Hepatocyte (in vitro differentiated cells): ENCODE measurements at regions not wholly inside any gene's neighbourhood (a gene's known extent, or its start where the extent isn't known, plus 50 kb on each side); places are given as distances from the start of the nearest gene placed in this dataset.

Source experiments
- EZH2 ChIP-seq: fragments of 200-600 bp; sonication (generic); IDR thresholded peaks from 2 replicates; pipeline ENCODE4 v1.6.1; 2016; ENCODE audit warnings: antibody characterized with exemption, mild to moderate bottlenecking, borderline replicate concordance
- EZH2phosphoT487 ChIP-seq: fragments of 200-600 bp; sonication (generic); IDR thresholded peaks from one replicate; pipeline ENCODE4 v1.6.1; 2018; ENCODE audit warnings: antibody characterized with exemption, mild to moderate bottlenecking, low read depth, moderate library complexity; ENCODE audit not compliant: unreplicated experiment, severe bottlenecking
- TF ChIP-seq, protein P1 (sequence below): fragments of 200-600 bp; sonication (generic); IDR thresholded peaks from 2 replicates; pipeline ENCODE4 v1.5.1; 2016; ENCODE audit warnings: antibody characterized with exemption, mild to moderate bottlenecking; ENCODE audit not compliant: poor library complexity

DNA sequence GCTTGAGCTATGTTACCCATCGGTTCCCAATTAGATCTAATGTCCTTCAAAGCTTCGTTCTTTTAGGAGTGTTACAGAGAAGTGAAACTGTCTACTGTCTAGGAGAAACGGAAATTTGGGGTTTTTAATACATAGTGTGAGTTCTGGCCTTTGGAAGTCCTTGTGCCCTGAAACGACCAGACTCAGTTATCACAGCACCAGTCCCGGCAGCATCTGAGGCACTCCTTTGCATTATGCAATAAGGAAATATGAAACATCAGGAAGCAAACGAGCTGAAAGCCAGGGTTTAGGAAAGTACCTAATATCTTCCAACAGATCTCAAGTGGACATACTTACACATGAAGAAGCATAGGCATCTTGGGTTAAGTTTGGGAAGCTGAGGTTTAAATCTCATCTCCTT lies 61.8 kb upstream of the ADGRF1 start:
- TF ChIP-seq, protein P1, sequence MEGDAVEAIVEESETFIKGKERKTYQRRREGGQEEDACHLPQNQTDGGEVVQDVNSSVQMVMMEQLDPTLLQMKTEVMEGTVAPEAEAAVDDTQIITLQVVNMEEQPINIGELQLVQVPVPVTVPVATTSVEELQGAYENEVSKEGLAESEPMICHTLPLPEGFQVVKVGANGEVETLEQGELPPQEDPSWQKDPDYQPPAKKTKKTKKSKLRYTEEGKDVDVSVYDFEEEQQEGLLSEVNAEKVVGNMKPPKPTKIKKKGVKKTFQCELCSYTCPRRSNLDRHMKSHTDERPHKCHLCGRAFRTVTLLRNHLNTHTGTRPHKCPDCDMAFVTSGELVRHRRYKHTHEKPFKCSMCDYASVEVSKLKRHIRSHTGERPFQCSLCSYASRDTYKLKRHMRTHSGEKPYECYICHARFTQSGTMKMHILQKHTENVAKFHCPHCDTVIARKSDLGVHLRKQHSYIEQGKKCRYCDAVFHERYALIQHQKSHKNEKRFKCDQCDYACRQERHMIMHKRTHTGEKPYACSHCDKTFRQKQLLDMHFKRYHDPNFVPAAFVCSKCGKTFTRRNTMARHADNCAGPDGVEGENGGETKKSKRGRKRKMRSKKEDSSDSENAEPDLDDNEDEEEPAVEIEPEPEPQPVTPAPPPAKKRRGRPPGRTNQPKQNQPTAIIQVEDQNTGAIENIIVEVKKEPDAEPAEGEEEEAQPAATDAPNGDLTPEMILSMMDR: no peak
- TF ChIP-seq EZH2phosphoT487: no peak
- no peak for TF ChIP-seq EZH2
